ENCODE measurements at regions not wholly inside any gene's neighbourhood (a gene's known extent, or its start where the extent isn't known, plus 50 kb on each side); places are given as distances from the start of the nearest gene placed in this dataset.

GRCh38 chr3:76177610-76178009 is 392.3 kb upstream of the ZNF717 start:
- 82 to 91% (median 86%) methylated on average over 4 of the region's 4 CpGs for WGBS, 5 donors
- no peak for TF ChIP-seq POLR2A (IDR thresholded peaks at IDR 0.05)
- no peak for TF ChIP-seq EP300 (IDR thresholded peaks at IDR 0.05)
- no peak for TF ChIP-seq CTCF (IDR thresholded peaks at IDR 0.05)
- no peak for TF ChIP-seq POLR2AphosphoS5 (IDR thresholded peaks at IDR 0.05)
- Histone ChIP-seq H3K36me3 (no peaks in the 10 kb centered on the region), H3K27me3 (no peaks in the 10 kb centered on the region), H3K4me3 (no peak overlapping the region), H3K9me3 (peaks cover 0 to 13% (median 2%) of the 10 kb centered on the region in 4 donors), H3K4me1 (no peaks in the 10 kb centered on the region), H3K27ac (no peak overlapping the region)
- intact Hi-C loops (cut with DNase I; ENCODE audit: low total_unique reads): no loop called here
- DNase-seq: no peak

GRCh38 chr3:76178412-76178811 is 393.1 kb upstream of the ZNF717 start:
- intact Hi-C loops (cut with DNase I; ENCODE audit: low total_unique reads): no loop called here
- no peak for DNase-seq
- H3K4me1 ChIP-seq: no peaks in the 10 kb centered on the region
- H3K27me3 ChIP-seq: no peaks in the 10 kb centered on the region
- H3K36me3 ChIP-seq: no peaks in the 10 kb centered on the region
- peaks cover 0 to 13% (median under 1%) of the 10 kb centered on the region in 4 donors for H3K9me3 ChIP-seq
- no peak overlapping the region for H3K4me3 ChIP-seq
- WGBS, 5 donors: 79 to 86% (median 82%) methylated on average over 3 of the region's 3 CpGs
- TF ChIP-seq CTCF (IDR thresholded peaks at IDR 0.05) (no peak), POLR2AphosphoS5 (IDR thresholded peaks at IDR 0.05) (no peak), POLR2A (IDR thresholded peaks at IDR 0.05) (no peak), EP300 (IDR thresholded peaks at IDR 0.05) (no peak)
- no peak overlapping the region for H3K27ac ChIP-seq

GRCh38 chr3:76181213-76181612 is 395.9 kb upstream of the ZNF717 start:
- WGBS, 5 donors: 77 to 91% (median 86%) methylated on average over 2 of the region's 2 CpGs
- no peaks in the 10 kb centered on the region for H3K27me3 ChIP-seq
- H3K36me3 ChIP-seq: no peaks in the 10 kb centered on the region
- DNase-seq: no peak
- H3K4me3 ChIP-seq: no peak overlapping the region
- H3K4me1 ChIP-seq: no peaks in the 10 kb centered on the region
- intact Hi-C loops (cut with DNase I; ENCODE audit: low total_unique reads): no loop called here
- H3K9me3 ChIP-seq: peaks cover 0 to 5% (median 0%) of the 10 kb centered on the region in 4 donors
- H3K27ac ChIP-seq: no peak overlapping the region
- no peak for TF ChIP-seq POLR2A (IDR thresholded peaks at IDR 0.05)
- TF ChIP-seq POLR2AphosphoS5 (IDR thresholded peaks at IDR 0.05): no peak
- no peak for TF ChIP-seq EP300 (IDR thresholded peaks at IDR 0.05)
- TF ChIP-seq CTCF (IDR thresholded peaks at IDR 0.05): no peak

GRCh38 chr3:76198086-76198485 is 412.7 kb upstream of the ZNF717 start:
- H3K9me3 ChIP-seq: no peaks in the 10 kb centered on the region
- intact Hi-C loops (cut with DNase I; ENCODE audit: low total_unique reads): no loop called here
- no peak for TF ChIP-seq CTCF (IDR thresholded peaks at IDR 0.05)
- no peak for TF ChIP-seq POLR2AphosphoS5 (IDR thresholded peaks at IDR 0.05)
- no peak for TF ChIP-seq EP300 (IDR thresholded peaks at IDR 0.05)
- TF ChIP-seq POLR2A (IDR thresholded peaks at IDR 0.05): no peak
- no peak for DNase-seq
- no peak overlapping the region for H3K27ac ChIP-seq
- H3K36me3 ChIP-seq: no peaks in the 10 kb centered on the region
- no peaks in the 10 kb centered on the region for H3K4me1 ChIP-seq
- WGBS, 5 donors: 40 to 86% (median 70%) methylated on average over 1 of the region's 1 CpG
- no peaks in the 10 kb centered on the region for H3K27me3 ChIP-seq
- H3K4me3 ChIP-seq: no peak overlapping the region

Data from stomach (tissue), 8 donors.